ENCODE measurements at regions not wholly inside any gene's neighbourhood (a gene's known extent, or its start where the extent isn't known, plus 50 kb on each side); places are given as distances from the start of the nearest gene placed in this dataset.

DNA sequence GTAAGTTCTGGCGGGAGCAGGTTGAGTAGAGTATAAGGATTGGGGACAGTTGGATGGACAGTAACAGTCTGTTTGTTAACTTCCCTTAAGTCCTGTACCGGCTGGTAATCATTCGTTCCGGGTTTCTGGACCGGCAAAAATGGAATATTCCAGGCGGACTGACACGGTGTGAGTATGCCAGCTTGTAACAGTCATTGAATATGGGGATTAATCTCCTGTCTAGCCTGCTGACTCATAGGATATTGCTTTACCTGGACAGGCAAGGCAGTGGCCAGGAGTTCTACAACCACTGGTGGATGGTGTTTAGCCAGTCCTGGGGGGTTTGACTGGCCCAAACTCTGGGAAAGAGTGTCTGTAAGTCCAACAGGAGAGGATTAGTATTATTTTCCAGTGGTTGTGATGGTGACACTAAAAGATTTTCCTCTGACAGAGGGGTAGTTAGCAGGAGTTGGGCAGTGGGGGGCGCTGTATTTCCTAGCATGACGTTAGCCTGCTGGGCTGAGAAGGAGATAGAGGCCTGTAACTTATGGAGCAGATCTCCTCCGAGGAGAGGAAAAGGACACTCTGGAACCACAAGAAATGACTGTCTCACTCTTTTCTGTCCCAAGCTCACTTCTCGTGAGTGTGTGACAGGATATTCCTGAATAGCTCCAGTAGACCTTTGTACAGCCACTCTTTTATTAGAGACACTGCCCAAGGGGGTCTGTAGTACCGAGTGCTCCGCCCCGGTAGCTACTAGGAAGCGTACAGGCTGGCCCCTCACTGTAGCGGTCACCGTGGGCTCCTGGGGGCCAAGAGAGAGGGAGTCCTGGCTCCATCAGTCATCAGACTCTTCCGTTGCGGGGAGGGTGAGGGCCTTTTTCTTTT is 152.2 kb downstream of the TRIM27 start:
- TF ChIP-seq, protein P1, sequence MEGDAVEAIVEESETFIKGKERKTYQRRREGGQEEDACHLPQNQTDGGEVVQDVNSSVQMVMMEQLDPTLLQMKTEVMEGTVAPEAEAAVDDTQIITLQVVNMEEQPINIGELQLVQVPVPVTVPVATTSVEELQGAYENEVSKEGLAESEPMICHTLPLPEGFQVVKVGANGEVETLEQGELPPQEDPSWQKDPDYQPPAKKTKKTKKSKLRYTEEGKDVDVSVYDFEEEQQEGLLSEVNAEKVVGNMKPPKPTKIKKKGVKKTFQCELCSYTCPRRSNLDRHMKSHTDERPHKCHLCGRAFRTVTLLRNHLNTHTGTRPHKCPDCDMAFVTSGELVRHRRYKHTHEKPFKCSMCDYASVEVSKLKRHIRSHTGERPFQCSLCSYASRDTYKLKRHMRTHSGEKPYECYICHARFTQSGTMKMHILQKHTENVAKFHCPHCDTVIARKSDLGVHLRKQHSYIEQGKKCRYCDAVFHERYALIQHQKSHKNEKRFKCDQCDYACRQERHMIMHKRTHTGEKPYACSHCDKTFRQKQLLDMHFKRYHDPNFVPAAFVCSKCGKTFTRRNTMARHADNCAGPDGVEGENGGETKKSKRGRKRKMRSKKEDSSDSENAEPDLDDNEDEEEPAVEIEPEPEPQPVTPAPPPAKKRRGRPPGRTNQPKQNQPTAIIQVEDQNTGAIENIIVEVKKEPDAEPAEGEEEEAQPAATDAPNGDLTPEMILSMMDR (IDR thresholded peaks at IDR 0.05; ENCODE audit: unreplicated experiment) = peak; percentile 35
- Mint-ChIP-seq H3K4me1 (ENCODE audit: unreplicated experiment) (peaks cover 68% of the 10 kb centered on the region), H3K27ac (ENCODE audit: unreplicated experiment) (no peak overlapping the region), H3K4me3 (ENCODE audit: unreplicated experiment) (no peak overlapping the region), H3K9me3 (ENCODE audit: unreplicated experiment) (no peaks in the 10 kb centered on the region), H3K27me3 (ENCODE audit: unreplicated experiment) (peaks cover 50% of the 10 kb centered on the region), H3K36me3 (ENCODE audit: low read depth, unreplicated experiment) (peaks cover 10% of the 10 kb centered on the region)
- peak; percentile 78 for DNase-seq (ENCODE audit: low spot score)

DNA sequence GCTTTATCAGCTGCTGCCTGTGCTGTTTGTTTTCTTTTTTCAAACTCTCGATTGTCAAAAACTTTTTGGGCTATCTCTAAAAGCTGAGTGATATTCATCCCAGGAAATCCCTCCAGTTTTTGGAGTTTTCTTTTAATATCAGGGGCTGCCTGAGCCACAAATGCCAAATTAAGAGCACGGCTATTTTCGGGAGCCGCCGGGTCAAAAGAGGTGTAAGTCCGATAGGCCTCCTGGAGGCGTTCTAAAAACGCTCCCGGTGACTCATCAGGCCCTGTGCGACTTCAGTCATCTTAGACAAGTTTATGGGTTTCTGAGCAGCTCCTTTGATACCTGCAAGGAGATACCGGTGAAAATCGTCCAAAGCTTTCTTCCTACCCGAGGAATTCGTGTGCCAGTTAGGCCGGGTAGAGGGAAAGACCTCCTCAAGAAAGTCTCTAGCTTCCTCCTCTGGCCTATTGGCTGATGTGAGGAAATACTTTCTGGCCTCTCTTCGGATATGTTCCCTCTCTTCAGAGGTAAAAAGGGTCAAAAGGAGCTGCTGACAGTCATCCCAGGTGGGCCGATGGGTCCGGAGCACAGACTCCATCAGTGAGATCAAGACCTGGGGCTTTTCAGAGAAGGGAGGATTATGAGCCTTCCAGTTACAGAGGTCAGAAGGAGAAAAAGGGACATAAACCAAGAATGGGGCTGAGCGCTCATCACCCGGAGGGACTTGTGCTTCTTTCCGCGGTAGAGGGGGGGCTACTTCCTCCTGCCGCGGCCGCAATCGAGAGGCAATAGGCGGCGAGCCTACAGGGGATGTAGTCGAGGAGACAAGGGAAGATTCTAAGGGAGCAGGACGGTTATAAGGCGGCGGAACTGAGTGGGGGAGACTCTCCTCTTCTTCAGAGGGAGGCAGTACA is 151.1 kb downstream of the TRIM27 start:
- H3K27ac Mint-ChIP-seq (ENCODE audit: unreplicated experiment) = no peak overlapping the region
- TF ChIP-seq, protein P1 (IDR thresholded peaks at IDR 0.05; ENCODE audit: unreplicated experiment) = no peak
- H3K4me3 Mint-ChIP-seq (ENCODE audit: unreplicated experiment) = peak overlapping the region; percentile 81
- H3K4me1 Mint-ChIP-seq (ENCODE audit: unreplicated experiment) = peaks cover 67% of the 10 kb centered on the region
- peaks cover 4% of the 10 kb centered on the region for H3K36me3 Mint-ChIP-seq (ENCODE audit: low read depth, unreplicated experiment)
- H3K9me3 Mint-ChIP-seq (ENCODE audit: unreplicated experiment) = no peaks in the 10 kb centered on the region
- peaks cover 40% of the 10 kb centered on the region for H3K27me3 Mint-ChIP-seq (ENCODE audit: unreplicated experiment)
- DNase-seq (ENCODE audit: low spot score) = no peak

DNA sequence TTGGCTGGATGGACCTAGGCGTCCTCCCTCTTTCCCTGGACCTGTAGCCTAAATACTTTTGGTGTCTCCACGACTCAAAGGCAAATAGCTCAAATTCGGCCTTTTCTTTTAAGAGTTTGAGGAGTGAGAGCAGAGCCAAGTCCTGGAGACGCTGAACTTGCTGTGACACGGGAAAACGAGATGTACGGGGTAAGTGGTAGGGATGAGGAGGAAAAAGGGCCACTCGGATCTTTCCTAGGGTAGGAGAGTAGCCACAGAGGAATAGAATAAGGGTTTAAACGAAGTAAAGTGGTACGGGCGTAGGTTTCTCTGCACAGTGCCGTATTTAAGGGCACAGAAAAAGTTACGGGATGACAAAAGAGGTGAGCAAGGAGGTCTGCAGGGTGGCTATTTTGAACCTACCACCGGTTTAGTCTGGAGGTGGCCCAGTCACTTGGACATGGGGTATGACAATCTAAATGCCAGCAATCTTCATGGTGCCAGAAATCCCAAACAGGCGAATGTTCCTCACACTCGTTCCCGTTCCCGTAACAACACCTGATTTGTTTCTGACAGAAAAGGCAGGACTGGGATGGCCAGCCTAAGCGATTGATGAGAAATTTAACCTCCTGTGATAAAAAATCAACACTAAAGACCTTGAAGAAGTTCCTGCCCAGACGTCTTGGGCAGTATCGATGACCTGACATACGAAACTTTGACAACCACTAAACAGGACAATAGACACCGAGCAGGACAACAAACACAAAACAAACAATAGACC is 149.3 kb downstream of the TRIM27 start:
- Mint-ChIP-seq H3K9me3 (ENCODE audit: unreplicated experiment) (no peaks in the 10 kb centered on the region), H3K27me3 (ENCODE audit: unreplicated experiment) (peaks cover 32% of the 10 kb centered on the region), H3K27ac (ENCODE audit: unreplicated experiment) (no peak overlapping the region), H3K4me3 (ENCODE audit: unreplicated experiment) (peak overlapping the region; percentile 76), H3K36me3 (ENCODE audit: low read depth, unreplicated experiment) (peaks cover 4% of the 10 kb centered on the region), H3K4me1 (ENCODE audit: unreplicated experiment) (peaks cover 72% of the 10 kb centered on the region)
- TF ChIP-seq, protein P1 (IDR thresholded peaks at IDR 0.05; ENCODE audit: unreplicated experiment) = no peak
- no peak for DNase-seq (ENCODE audit: low spot score)

DNA sequence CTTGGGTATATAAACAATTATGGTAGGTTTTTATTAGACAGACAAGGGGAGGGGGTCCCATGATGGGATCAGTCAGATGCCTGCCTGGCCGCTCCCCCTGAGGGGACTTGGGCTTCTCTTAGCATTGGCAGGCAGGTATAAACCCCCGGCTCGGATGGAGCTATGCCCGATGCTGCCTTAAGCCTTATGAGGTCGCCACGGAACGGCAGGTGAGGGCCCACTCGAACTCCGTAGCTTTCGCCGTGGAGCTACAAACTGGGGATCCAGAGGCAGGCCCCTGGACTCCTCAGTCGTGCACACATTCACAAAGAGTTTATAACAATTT is 148.8 kb downstream of the TRIM27 start:
- H3K27ac Mint-ChIP-seq (ENCODE audit: unreplicated experiment) = no peak overlapping the region
- H3K4me3 Mint-ChIP-seq (ENCODE audit: unreplicated experiment) = peak overlapping the region; percentile 76
- no peak for DNase-seq (ENCODE audit: low spot score)
- peaks cover 27% of the 10 kb centered on the region for H3K27me3 Mint-ChIP-seq (ENCODE audit: unreplicated experiment)
- no peaks in the 10 kb centered on the region for H3K9me3 Mint-ChIP-seq (ENCODE audit: unreplicated experiment)
- no peaks in the 10 kb centered on the region for H3K36me3 Mint-ChIP-seq (ENCODE audit: low read depth, unreplicated experiment)
- TF ChIP-seq, protein P1 (IDR thresholded peaks at IDR 0.05; ENCODE audit: unreplicated experiment) = no peak
- peaks cover 67% of the 10 kb centered on the region for H3K4me1 Mint-ChIP-seq (ENCODE audit: unreplicated experiment)

All from endothelial cell (in vitro differentiated cells).